ENCODE measurements at regions not wholly inside any gene's neighbourhood (a gene's known extent, or its start where the extent isn't known, plus 50 kb on each side); places are given as distances from the start of the nearest gene placed in this dataset.

DNA sequence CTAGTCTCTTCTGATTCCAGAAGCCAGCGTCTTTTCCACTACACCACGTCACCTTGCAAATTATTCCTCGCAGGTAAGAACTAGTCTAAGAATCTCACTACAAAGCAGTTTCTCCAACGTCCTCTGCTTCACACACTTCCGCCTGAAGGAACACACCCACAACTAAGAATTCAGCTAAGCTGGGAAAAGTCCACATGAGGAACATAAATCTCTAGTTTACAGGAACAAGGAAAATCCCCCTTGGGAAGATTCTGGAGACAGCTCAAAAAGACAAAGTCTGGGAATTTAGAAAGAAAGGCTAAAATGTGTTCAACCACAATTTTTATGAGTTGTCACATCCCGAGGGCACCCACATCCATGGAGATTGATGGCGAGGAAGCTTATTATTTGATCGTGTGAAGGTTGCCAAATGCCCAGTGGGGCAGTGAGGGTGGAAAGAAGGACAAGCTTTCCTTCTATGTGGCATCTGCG, 780.2 kb upstream of the TBX3 start:
- no peak for DNase-seq (ENCODE audit: low spot score)

DNA sequence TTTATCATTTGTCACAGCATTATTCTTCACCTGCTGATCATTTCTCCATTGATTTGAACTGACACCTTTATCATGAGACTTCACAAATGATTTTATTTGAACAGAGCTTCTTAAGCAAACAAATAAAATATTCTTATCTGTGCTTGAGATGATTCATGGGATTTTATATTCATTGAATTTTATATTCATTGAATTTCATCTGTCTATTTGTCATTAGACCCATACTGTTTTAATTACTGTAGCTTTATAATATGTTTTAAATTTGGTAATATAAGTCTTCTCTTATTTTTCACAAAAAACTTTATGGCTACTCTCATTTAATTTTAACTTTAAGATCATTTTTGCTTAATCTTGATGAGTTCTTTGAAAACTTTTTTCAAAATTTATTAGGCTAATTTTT, 777.4 kb upstream of the TBX3 start:
- DNase-seq (ENCODE audit: low spot score), result no peak

DNA sequence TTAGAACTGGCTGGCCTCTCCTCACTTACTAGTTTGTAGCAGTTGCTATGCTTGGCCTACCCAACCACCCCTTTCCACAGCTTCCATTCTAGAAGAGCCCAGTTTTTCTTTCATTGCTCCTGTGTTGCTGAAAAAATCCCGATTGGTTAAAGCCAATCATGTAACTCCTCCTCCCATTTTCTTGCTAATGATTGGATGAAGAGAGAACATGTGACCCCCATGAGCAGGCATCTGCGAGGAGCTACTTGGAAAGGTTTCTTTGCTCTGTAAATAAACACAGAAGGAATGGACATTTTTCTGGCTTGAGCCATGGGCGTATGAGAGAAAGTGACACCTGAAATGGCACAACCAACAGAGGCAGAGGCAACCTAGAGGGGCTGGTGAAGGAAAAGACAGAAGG, 773.8 kb upstream of the TBX3 start:
- no peak for DNase-seq (ENCODE audit: low spot score)

DNA sequence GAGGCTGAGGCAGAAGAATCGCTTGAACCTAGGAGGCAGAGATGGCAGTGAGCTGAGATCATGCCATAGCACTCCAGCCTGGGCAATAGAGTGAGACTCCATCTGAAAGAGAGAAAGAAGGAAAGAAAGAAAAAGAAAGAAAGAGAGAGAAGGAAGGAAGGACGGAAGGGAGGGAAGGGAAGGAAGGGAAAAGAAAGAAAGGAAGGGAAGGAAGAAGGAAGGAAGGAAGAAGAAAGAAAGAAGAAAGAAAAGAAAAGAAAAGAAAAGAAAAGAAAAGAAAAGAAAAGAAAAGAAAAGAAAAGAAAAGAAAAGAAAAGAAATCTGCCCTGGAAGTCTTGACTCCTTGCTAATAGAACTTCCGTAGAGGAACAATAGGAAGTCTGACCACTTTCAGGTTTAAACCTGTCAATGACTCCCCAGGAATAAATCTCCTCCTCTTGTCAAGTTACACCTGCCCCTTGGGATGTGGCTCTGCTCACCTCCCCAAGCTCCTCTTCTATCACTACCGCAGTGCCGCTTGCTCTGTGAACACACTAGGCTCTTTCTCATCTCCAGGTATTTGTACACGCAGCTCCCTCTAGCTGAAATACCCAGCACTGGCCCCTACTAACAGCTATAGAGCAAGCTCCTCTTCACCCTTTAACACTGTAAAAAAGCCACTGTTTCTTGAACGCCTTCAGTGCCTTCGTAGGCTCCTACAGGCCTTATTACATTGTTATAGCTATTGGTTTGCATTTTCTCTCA, 773.1 kb upstream of the TBX3 start:
- DNase-seq (ENCODE audit: low spot score), result no peak

DNA sequence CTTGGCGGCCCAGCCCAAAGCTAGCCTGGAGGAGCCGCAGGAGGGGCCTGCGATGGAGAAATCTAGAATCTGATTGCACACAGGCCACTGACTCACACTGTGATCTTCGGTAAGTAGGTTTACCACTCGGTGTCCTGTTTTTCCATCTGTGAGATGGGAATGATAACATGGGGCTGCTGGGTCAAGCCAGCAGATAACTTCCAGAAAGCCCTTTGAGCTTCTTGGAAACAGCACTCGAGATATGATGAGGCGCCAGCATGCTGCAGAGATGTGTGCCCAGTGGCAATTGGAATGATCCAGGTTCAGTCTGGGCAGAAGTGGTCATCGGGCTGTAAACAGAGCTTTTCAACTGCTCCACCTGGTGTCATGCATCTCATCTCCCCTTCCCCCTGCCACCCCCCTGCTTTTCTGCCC, 771.3 kb upstream of the TBX3 start:
- DNase-seq (ENCODE audit: low spot score), result no peak

DNA sequence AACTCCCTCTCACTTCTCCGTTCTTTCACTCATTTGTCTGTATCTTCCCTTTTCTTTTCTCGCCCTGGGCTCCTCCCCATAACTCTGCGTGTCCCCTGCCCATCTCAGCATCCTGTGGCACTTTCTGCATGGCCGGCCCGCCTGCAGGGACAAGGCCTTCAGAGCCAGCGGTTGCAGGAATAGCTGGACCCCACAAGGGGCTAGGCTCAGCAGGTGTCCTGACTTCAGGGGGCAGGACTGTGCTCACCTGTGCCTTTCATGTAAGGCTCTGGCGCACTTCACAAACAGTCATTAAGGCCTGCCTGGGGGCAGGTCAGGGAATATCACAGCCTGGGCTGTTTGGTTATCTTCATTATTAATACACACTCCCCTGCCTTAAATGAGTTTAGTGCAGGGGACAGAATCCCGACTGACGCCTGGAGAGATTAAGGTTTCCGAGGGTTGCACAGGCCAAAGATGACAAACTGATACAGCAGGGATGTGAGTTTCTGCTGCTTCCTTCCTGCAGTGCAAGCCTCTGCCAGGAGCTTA, 768.8 kb upstream of the TBX3 start:
- DNase-seq (ENCODE audit: low spot score), result no peak

DNA sequence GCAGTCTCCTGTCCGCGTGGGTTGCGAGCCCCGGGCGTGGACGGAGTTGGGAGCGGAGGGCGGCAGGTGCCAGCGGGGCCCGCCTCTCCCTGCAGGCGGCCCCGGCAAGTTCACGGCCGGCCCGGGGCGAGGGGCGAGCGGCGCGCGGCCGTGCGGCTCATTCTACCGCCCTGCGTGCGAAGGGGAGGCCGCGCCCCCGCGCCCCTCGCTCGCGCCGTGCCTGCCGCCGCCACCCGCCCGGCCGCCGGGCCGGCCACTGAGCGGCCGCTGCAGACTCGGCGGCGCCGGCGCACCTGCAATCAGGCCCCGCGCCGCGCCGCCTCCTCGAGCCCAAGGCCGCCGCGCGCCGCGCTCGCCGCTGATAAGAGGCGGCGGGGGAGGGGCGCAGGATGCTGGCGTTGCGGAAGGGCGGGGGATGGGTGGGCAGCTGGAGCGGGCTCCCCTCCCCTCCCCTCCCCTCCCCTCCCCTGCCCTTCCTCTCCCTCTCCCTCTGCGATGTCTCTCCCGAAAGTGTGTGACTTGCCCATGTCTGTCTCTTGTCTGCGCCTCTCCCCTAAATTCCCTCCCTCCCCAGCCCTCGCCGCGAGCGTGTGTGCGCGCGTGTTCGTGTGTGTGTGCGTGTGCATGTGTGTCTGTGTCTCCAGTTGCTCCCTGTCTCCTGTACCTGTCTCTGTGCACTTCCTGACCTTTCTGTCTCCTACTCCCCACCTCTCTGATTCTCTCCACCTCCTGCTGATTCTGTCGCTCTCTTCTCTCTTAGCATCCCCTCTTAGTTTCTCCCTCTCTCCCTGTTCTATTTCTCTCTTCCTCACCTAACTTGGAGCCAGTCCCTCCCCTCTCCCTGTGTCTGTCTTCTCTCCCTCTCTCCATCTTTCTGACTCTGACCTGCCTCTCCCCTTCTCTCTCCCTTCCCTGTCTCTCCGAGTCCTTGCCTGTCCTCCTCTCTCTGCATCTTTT, 768.1 kb upstream of the TBX3 start:
- peak; percentile 27 for DNase-seq (ENCODE audit: low spot score)

DNA sequence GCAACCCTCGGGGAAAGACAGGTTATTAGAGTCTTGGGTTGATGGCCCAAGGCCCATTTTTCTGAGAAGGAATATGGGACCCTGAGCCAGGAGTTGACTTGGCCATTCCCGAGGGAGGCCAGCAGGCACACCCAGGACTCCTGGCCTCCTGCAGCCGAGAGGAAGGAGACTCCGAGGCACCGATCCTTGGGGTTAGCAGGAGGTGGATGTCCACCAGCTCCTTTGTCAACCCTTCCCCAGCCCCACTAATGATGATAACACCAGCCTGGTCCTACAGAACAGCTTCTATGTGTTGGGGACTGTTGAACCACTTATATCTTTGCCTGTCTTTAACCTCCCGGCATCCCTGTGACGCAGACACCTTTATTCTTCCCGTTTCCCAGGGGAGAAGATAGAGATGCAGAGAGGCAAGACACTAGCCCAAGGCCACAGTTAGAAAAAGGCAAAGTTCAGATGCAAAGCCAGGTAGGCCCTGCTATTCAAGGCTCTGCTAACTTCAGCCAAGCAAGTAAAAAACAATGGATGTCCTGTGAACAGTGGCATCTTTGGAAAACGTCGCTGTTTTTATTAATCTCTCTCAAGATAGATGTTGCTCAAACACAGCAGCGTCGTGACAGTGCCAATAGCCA, 767.3 kb upstream of the TBX3 start:
- DNase-seq (ENCODE audit: low spot score), result no peak

DNA sequence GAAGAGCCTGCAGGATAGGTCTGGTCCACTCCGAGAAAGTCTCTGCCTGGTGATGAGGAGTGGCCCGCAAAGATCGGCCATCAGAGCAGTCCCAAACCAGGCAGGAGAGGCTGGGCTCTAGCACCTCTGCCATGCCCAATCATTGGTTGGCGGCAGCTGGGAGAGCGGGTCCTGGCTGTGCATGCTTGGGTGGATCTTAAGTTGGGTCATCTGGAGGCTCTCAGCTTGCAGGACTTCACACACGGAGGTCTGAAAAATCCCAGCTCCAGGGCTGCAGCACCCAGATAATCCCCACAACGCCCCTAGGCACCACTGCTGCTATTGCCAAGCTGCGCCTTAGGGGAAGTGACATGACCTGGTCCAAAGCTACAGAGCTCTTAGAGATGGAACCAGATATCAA, 766.7 kb upstream of the TBX3 start:
- no peak for DNase-seq (ENCODE audit: low spot score)

DNA sequence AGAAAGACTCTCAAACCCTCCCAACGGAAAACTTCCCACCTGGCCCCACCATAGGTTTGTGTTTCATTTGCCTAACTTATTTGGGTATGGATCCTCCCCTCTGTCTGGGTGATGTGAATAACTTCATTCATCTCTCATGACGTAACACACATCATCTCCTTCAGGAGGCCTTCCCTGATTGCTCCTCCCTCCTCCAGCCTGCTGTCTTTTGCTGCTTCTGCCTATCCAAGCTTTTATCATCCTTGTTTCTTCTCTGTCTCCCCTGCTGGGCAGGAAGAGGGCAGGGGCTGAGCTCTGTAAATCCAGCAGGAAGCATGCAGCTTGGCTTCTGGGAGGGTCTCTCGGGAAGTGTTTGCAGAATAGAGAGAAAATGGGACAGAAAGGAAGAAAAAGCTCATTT, 766.0 kb upstream of the TBX3 start:
- no peak for DNase-seq (ENCODE audit: low spot score)

DNA sequence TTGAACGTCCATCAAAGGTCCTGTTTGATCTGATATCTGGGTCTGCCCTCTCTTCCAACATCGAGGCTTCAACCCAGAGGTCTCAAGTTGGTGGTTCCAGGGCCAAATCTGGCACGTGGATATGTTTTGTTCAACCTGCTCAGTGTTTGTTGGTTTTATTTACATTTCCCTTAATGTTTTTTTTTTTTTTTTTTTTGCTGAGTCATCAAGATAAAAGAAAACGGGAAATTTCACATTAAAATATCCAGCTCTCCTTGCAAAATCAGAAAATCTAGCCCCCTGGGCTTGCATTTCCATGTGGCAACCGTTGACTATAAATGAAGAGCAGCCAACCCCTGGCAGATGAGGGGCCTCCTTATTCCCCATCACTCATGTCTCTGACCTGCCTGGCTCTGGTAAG, 765.6 kb upstream of the TBX3 start:
- no peak for DNase-seq (ENCODE audit: low spot score)

DNA sequence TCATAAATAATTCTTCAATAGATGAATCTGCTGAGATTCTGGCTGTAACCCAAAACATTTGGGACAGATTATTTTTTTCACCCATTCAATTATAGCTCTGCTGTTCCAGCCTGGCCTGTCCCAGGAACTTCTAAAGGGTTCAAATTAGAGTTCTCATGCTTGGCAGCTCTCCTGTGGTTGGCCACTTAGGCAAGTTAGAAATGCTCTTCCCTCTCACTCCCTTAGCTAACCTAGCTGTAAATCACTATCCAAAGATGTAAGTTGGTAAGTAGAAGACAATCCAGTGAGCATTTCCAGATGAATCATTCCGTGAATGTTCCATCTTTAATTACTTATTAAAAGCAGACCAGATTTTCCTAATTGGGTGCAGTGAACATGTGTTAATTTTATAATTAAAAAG, 760.4 kb upstream of the TBX3 start:
- DNase-seq (ENCODE audit: low spot score), result no peak

DNA sequence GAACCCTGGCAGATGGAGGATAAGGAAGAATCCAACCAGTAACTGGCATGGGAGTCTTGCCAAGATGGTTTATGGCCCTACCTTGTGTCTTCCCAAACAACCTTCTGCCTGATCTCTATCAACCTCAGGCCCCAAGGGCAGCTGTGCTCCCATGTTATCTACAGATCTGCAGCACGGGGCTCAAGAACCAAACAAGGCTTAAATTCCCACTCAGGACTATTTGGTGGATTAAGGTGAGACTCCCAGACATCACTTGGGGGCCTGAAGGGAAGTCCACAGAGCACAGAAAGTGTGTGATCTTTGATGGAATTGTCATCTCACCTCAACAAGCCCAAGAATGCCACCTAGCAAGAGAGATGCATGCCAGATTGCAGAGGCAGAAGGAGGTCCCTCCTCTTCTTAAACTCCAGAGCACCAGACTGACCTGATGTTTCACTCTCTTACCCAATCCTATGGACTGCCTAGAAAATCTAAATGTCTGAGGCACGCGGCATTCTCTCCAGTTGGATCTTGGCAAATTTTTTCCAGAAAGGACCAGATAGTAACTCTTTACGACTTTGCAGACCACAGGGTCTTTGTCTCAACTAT, 759.5 kb upstream of the TBX3 start:
- no peak for DNase-seq (ENCODE audit: low spot score)

DNA sequence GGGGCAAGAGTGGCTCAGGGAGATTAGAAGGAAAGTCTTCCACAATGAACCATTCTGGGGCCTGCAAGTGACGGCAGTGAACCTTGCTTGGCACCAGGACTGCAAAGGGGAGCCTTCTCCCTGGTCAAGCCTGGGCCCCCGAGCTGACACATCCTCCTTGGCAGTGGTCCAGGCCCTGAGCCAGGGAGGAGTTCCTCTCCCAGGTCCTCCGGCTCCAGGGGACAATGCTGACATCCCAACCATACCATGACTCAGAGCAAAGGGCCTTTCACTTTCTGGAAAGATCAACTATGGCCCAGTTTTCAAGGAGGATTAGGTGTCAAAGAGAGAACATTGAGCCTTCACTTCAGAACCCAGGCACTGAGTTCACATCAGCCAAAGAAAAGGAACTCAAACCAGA, 756.5 kb upstream of the TBX3 start:
- DNase-seq (ENCODE audit: low spot score), result peak; percentile 25

DNA sequence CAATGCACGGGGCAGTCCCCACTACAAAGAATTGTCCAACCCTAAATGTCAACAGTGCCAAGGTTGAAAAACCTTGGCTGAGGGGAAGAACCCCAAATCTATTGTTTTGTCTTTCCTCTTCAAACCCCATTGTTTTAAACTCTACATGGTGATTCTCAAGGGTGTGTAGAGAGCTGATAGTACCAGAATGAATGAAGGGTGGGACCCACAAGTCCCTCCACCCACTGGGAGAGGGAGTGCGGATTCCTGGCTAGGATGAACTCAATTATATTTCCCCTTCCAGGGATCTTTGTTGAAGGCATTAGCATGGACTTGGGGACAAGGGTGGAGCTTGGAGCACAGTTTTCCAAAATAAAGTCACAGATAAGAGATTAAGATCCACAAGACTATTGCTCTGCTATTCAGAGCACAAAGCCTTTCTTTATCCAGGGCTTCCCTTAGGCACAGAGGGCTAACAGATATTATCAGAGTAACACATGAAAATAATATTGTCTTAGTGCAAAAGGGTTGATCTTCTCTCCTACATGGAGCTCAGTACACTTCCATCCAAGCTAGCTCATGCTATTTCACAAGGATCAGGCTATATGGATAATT, 755.1 kb upstream of the TBX3 start:
- DNase-seq (ENCODE audit: low spot score), result no peak

DNA sequence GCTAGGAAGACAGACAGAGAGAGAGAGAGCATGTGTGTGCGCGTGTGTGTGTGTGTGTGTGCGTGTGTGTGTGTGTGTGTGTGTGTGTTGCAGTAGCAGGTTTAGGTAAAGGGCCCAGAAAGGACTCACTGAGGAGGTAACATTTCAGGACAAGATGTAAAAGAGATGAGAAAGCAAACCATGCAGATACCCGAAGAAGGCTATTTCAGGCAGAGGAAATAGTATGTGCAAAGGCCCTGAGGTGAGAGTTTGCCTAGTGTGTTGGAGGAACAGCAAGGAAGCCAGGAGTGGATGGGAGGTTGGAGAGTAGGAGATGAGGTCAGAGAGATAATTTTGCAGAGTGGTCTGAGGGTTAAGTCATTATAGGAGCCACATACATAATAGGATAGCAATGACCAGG, 754.3 kb upstream of the TBX3 start:
- no peak for DNase-seq (ENCODE audit: low spot score)

DNA sequence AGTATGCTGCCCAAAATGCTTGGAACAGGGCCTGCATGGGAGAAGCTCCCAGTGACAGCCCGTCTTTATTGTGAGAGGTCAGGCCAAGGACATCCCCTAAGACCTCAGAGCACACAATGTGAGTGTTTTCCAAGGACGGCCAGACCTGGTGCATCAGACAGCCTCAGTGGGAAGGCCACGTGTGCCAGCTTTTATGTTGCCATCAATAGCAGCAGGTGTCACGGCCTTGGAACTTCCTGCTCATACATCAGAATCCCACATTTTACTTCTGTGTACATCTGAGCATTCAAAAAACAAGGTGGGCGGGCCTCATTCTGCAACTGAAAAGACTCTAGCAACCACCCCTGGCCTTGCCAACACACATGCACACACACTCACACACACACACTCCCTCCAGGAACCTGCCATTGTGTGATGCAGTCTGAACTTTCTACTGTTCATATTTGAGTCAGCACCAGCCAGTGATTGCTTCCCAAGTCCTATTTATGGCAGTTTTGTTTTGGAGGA, 753.1 kb upstream of the TBX3 start:
- DNase-seq (ENCODE audit: low spot score), result peak; percentile 6

DNA sequence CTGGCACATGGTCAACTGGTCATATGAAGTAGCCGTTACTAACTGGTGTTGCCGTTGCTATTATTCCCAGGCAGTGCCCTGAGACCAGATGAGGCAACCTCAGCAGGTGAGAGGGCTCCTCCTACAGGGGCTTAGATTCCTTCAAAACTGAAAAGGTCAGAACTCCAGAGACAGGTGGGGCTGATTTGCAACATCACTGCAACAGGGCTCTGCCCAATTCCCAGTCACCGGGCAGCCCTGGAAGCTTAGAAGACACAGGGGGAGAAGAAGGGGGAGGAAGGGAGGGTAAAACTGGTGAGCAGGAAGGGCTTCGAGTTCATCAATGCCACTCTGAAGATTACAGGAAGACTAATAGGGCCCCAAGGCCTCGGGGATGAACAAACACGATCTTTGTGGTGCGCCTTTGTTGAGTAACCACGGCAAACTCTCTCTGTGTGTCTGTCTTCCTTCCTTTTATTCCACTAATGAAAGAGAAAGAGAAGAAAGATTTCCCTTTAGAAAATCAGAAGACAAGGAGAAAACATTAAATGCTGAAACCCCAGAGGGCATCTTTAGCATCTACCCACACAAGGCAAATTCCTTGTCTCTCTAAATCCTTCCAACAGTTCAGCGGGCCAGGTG, 749.1 kb upstream of the TBX3 start:
- DNase-seq (ENCODE audit: low spot score), result no peak

DNA sequence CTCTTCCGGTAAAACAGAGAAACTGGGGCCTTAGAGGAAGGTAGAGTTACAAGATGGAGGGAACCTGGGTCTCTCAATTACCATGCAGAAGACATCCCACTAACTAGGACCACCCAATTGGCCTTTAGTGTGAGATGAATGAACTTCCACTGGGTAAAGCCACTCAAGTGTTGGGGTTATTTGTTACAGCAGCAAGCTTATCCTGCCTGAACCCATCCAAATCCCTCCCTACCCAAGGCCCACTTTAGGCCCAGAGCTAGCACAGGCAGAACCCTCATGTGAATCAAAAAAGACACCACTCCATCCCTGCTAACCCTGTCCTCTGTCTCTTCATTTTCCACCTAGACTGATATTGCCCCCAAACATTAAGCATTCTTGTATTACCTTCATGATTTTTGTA, 746.7 kb upstream of the TBX3 start:
- no peak for DNase-seq (ENCODE audit: low spot score)

DNA sequence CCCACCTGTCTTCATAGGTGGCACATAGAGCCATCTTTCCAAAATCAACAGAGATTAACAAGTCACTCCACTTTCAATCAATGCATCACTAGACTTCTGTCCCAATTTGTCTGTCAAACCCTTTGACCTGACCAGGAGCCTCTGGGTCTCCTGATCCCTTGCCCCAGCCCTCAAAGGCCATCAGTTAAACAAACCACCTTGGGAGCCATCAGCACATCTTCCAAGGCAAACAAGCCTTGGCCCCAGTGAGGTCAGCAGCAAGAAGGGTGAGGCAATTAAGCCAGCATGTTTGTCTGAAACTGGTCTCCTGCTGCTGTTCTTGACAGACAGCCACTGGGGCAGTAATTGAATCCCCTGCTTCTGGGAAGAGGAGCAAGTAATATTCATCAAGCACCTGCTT, 742.8 kb upstream of the TBX3 start:
- no peak for DNase-seq (ENCODE audit: low spot score)

DNA sequence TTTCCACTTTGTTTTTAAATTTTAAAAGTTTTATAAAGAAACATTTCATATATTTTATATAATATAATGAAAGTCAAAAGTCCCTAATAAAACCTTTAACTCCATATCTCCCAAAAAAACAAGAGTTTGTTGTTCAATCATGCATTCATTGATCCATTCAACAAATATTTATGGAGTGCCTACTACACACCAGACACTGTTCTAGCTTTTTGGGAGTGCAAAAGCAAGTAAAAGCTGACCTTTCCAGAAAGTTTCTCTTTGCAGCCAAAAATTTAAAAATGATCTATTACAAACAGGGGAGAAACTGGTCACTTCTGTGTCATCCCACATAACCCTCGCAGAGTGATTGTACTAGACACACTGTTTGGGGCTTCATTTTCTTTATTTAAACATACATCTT, 740.0 kb upstream of the TBX3 start:
- no peak for DNase-seq (ENCODE audit: low spot score)
